ENCODE measurements at regions not wholly inside any gene's neighbourhood (a gene's known extent, or its start where the extent isn't known, plus 50 kb on each side); places are given as distances from the start of the nearest gene placed in this dataset.
A peak's percentile ranks its signal among the peaks of the same experiment; 100 is the strongest.

DNA sequence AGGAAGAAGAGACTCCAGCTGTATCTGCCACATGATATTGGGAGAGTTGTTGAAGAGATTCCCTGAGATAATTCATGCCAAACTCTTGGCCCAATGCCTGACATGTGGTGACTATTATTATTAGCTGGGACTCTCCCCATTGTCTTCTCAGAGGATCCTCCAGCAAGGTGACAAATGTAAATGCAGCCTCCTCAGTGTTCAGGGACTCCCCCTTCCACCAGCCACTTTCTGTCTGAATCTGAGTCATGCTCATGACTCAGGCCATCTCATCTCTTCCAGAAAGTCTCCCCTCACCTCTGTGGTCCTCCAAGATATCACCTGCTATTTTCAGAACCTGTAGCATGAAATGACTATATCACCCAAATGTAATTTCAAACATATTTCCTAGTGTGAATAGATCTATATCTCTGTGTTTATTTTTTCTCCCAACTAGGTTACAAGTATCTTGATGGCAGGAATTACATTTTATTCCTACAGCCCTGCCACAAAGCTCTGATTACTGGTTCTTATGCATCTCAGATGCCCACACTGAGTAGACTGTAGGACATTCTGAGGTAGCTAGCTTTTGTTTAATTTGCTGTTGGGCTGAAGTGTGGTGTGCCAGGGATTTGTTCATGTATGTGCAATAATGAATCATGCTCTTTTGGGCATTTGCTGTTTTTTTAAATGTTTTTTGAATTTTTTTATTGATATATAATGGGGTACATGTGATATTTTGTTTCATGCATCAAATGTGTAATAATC, 126.6 kb upstream of the IL12B start:
- POLR2A ChIA-PET = interaction anchor here (1.0 to 2.1 kb wide), 2 partner anchors 14 to 58 kb away, joined by 3 to 5 read pairs; no protein-coding TSS in a partner anchor

More for the DNA sequence above, 126.6 kb upstream of the IL12B start:
- Histone ChIP-seq H3K9me3 (replicated peaks; ENCODE audit: control insufficient read depth, insufficient read depth, low read depth, low read length) (no peaks in the 10 kb centered on the region), H3K27me3 (ENCODE audit: control insufficient read depth in 2 of 2, insufficient read depth in 2 of 2, low read length in 2 of 2) (no peaks in the 10 kb centered on the region; a peak in 1 of 5 replicates), H4K20me1 (replicated peaks; ENCODE audit: control insufficient read depth, insufficient read depth, low read length) (no peaks in the 10 kb centered on the region), H3K9ac (ENCODE audit: insufficient read depth in 1 of 2, low read depth in 2 of 2, low read length in 2 of 2) (no peak overlapping the region), H3K4me2 (ENCODE audit: insufficient read depth, low read length) (no peak overlapping the region), H3K79me2 (ENCODE audit: control insufficient read depth, insufficient read depth, low read length) (no peaks in the 10 kb centered on the region), H3K4me3 (no peak overlapping the region), H3K27ac (ENCODE audit: extremely low read depth, low read depth, low read length) (no peak overlapping the region), H3K9me1 (ENCODE audit: control insufficient read depth, insufficient read depth, low read length) (no peaks in the 10 kb centered on the region), H3K4me1 (replicated peaks in 1 of 2; ENCODE audit: control insufficient read depth in 2 of 2, insufficient read depth in 2 of 2, low read length in 2 of 2) (no peaks in the 10 kb centered on the region), H3K36me3 (ENCODE audit: control insufficient read depth, insufficient read depth, low read length) (no peaks in the 10 kb centered on the region), H2AFZ (ENCODE audit: low read depth, low read length) (no peak overlapping the region)
- DNase-seq (ENCODE audit: extremely low read depth in 1 of 4, low spot score in 3 of 4) = no peak
- intact Hi-C loops (cut with micrococcal nuclease) = no loop called here
- TF ChIP-seq KAT8 (IDR thresholded peaks at IDR 0.05; ENCODE audit: low read depth) = no peak
- peak; percentile 18; the same call in 1 of the 2 replicates for TF ChIP-seq JUND (IDR thresholded peaks at IDR 0.05; ENCODE audit: borderline replicate concordance, low read depth, low read length)
- TF ChIP-seq JUND (tag; IDR thresholded peaks at IDR 0.05; ENCODE audit: borderline replicate concordance, low read depth, low read length) = no peak
- 0 out of 2 replicates have a peak, but pooled peaks have one; percentile 21 for TF ChIP-seq NFE2 (IDR thresholded peaks at IDR 0.05; ENCODE audit: low read depth)
- peak; percentile 84 for TF ChIP-seq FOSL1 (tag; conservative IDR thresholded peaks at IDR 0.05)
- TF ChIP-seq, protein P1, sequence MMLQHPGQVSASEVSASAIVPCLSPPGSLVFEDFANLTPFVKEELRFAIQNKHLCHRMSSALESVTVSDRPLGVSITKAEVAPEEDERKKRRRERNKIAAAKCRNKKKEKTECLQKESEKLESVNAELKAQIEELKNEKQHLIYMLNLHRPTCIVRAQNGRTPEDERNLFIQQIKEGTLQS (IDR thresholded peaks at IDR 0.05) = peak; percentile 43; the same call in 1 of the 2 replicates
- TF ChIP-seq, protein P1 (CRISPR knock-in tag; conservative IDR thresholded peaks at IDR 0.05) = no peak
- no peak for TF ChIP-seq SMARCB1 (IDR thresholded peaks at IDR 0.05; ENCODE audit: insufficient read length, low read depth)
- TF ChIP-seq NCOA6 (IDR thresholded peaks at IDR 0.05) = no peak
- TF ChIP-seq JUN (IDR thresholded peaks at IDR 0.05; ENCODE audit: borderline replicate concordance, low read depth, low read length) = peak; percentile 47; the same call in 1 of the 2 replicates
- TF ChIP-seq JUN (CRISPR knock-in tag; IDR thresholded peaks at IDR 0.05; ENCODE audit: borderline replicate concordance) = no peak
- in situ Hi-C loops (cut with MboI) = no loop called here
- ATAC-seq = no peak
- CTCF ChIA-PET (ENCODE audit: low intra/inter-chr PET ratio) = no interaction called here
- no TSS peak for BruUV-seq (replicated peaks)
- no peak for FAIRE-seq
